HEK293T (cell line): ENCODE measurements at regions not wholly inside any gene's neighbourhood (a gene's known extent, or its start where the extent isn't known, plus 50 kb on each side); places are given as distances from the start of the nearest gene placed in this dataset.

Experiments used
- BHLHE40 ChIP-seq: fragments of 450-650 bp; IDR thresholded peaks from 2 replicates; pipeline ENCODE4 v1.6.1; 2016; ENCODE audit warnings: mild to moderate bottlenecking, moderate library complexity, borderline replicate concordance
- FOXA1 ChIP-seq: fragments of 450-650 bp; IDR thresholded peaks from 2 replicates; pipeline ENCODE4 v1.6.1; 2016; ENCODE audit warnings: mild to moderate bottlenecking
- FOXK2 ChIP-seq: fragments of 450-650 bp; IDR thresholded peaks from 2 replicates; pipeline ENCODE4 v1.6.1; 2016; ENCODE audit warnings: mild to moderate bottlenecking
- HDGF ChIP-seq: fragments of 450-650 bp; IDR thresholded peaks from 2 replicates; pipeline ENCODE4 v1.6.1; 2017; ENCODE audit warnings: antibody characterized with exemption, borderline replicate concordance
- PKNOX1 ChIP-seq: fragments of 450-650 bp; IDR thresholded peaks from 2 replicates; pipeline ENCODE4 v1.6.1; 2016
- SUZ12 ChIP-seq: fragments of 450-650 bp; IDR thresholded peaks from 2 replicates; pipeline ENCODE4 v1.6.1; 2016; ENCODE audit warnings: mild to moderate bottlenecking
- ZNF384 ChIP-seq: fragments of 450-650 bp; IDR thresholded peaks from 2 replicates; pipeline ENCODE4 v1.6.1; 2016

GRCh38 chr19:29383696-29384095 lies 142.1 kb upstream of the VSTM2B start:
- TF ChIP-seq FOXA1 (no peak), SUZ12 (no peak), FOXK2 (no peak), PKNOX1 (no peak), BHLHE40 (no peak), ZNF384 (no peak), HDGF (no peak)
